A549 (cell line): ENCODE measurements at regions not wholly inside any gene's neighbourhood (a gene's known extent, or its start where the extent isn't known, plus 50 kb on each side); places are given as distances from the start of the nearest gene placed in this dataset.
A peak's percentile ranks its signal among the peaks of the same experiment; 100 is the strongest.

ENCODE experiments used
- ATAC-seq, 2 experiments: fragments of 200-7000 bp in 1 of 2; fragments of >200 bp in 1 of 2; cut with Nextera tagmentation in 1 of 2; cut with Tn5 transposase in 1 of 2; 3 replicates each; pipeline versions ENCODE4 v1.8.0 to v1.9.1; 2018 to 2020; ENCODE audit warnings: mild to moderate bottlenecking in 1 of 2, moderate library complexity in 1 of 2
- CTCF ChIA-PET: fragments of 300-600 bp; sonication (Branson Sonifier 250); formaldehyde crosslinking; extraction: SDS; loops from one replicate; lab custom pipeline; 2021; ENCODE audit warnings: antibody characterized with exemption, inconsistent platforms; lab: Yijun Ruan, JAX
- POLR2A ChIA-PET: fragments of 350-600 bp; formaldehyde crosslinking; extraction: SDS; loops from one replicate; lab custom pipeline; 2021; ENCODE audit warnings: antibody characterized with exemption, inconsistent platforms; lab: Yijun Ruan, JAX
- DNase-seq, 2 experiments: peaks; one replicate each; pipeline versions ENCODE4 v3.0.0 to v3.0.0-alpha.2; 2011 to 2016; ENCODE audit warnings: low read depth in 1 of 2, low spot score in 1 of 2
- FAIRE-seq: peaks from 2 replicates; lab custom pipeline; 2011; peaks lifted over from hg19 to GRCh38; lab: Jason Lieb, UNC
- H3K27ac ChIP-seq, 2 experiments: fragments of >200 bp; sonication (Bioruptor Twin); formaldehyde crosslinking; 3 replicates each; pipeline ENCODE4 v1.5.1; 2016 to 2017
- H3K4me1 ChIP-seq: fragments of >200 bp; sonication (Bioruptor Twin); formaldehyde crosslinking; 3 replicates; pipeline ENCODE4 v1.6.1; 2016
- H3K4me2 ChIP-seq: fragments of >200 bp; sonication (Bioruptor Twin); formaldehyde crosslinking; 3 replicates; pipeline ENCODE4 v1.6.1; 2016
- H3K4me3 ChIP-seq: fragments of >200 bp; sonication (Bioruptor Twin); formaldehyde crosslinking; 3 replicates; pipeline ENCODE4 v1.5.1; 2016
- H3K9me3 ChIP-seq: fragments of >200 bp; sonication (Bioruptor Twin); formaldehyde crosslinking; 3 replicates; pipeline ENCODE4 v1.6.1; 2016
- CBX2 ChIP-seq: fragments of 200-600 bp; sonication (generic); IDR thresholded peaks from 2 replicates; pipeline ENCODE4 v1.6.1; 2016; ENCODE audit warnings: low read depth, mild to moderate bottlenecking, borderline replicate concordance
- CHD2 ChIP-seq: fragments of 150-350 bp; IDR thresholded peaks from 2 replicates; pipeline ENCODE4 v1.6.1; 2014; ENCODE audit warnings: low read length; ENCODE audit not compliant: partially characterized antibody
- CHD4 ChIP-seq: fragments of 200-600 bp; sonication (generic); IDR thresholded peaks from 2 replicates; pipeline ENCODE4 v1.6.1; 2016; ENCODE audit warnings: antibody characterized with exemption, mild to moderate bottlenecking, borderline replicate concordance
- E2F6 ChIP-seq: IDR thresholded peaks from 2 replicates; pipeline ENCODE4 v1.6.1; 2012; ENCODE audit warnings: low read depth, borderline replicate concordance
- EHF ChIP-seq: fragments of 250-450 bp; sonication (Bioruptor Pico); IDR thresholded peaks from 2 replicates; pipeline ENCODE4 v1.5.0; 2020; ENCODE audit warnings: mild to moderate bottlenecking
- ESRRA ChIP-seq: fragments of 150-350 bp; IDR thresholded peaks from 2 replicates; pipeline ENCODE4 v1.6.1; 2014; ENCODE audit warnings: mild to moderate bottlenecking, low read length, borderline replicate concordance
- FOSB ChIP-seq: fragments of 250-450 bp; sonication (Bioruptor Pico); IDR thresholded peaks from 2 replicates; pipeline ENCODE4 v1.5.0; 2020; ENCODE audit warnings: mild to moderate bottlenecking, moderate library complexity
- FOSL2 ChIP-seq, 2 experiments: fragments of 450-650 bp in 1 of 2; fragments of >200 bp in 1 of 2; sonication (Bioruptor Twin) in 1 of 2; formaldehyde crosslinking; IDR thresholded peaks; 2 replicates each; pipeline versions ENCODE4 v1.5.0 to v1.6.1; 2016 to 2020; ENCODE audit warnings: mild to moderate bottlenecking in 1 of 2, moderate library complexity in 1 of 2
- HES2 ChIP-seq: fragments of >200 bp; sonication (Bioruptor Twin); formaldehyde crosslinking; IDR thresholded peaks from 2 replicates; pipeline ENCODE4 v1.6.1; 2016
- HEYL ChIP-seq: fragments of 250-450 bp; sonication (Bioruptor Pico); IDR thresholded peaks from 2 replicates; pipeline ENCODE4 v1.8.0; 2021; ENCODE audit warnings: mild to moderate bottlenecking, moderate library complexity
- HMGXB4 ChIP-seq: fragments of 250-450 bp; sonication (Bioruptor Pico); IDR thresholded peaks from 2 replicates; pipeline ENCODE4 v1.5.0; 2021; ENCODE audit warnings: mild to moderate bottlenecking, moderate library complexity, borderline replicate concordance
- HOXA7 ChIP-seq: fragments of 250-450 bp; sonication (Bioruptor Pico); IDR thresholded peaks from 2 replicates; pipeline ENCODE4 v1.5.0; 2020; ENCODE audit warnings: mild to moderate bottlenecking, moderate library complexity
- KDM1A ChIP-seq: fragments of 200-600 bp; sonication (generic); IDR thresholded peaks from 2 replicates; pipeline ENCODE4 v1.6.1; 2016; ENCODE audit warnings: low read depth, mild to moderate bottlenecking
- MAFK ChIP-seq: fragments of 450-650 bp; IDR thresholded peaks from 2 replicates; pipeline ENCODE4 v1.6.1; 2014; ENCODE audit not compliant: partially characterized antibody
- MAZ ChIP-seq: fragments of 150-350 bp; IDR thresholded peaks from 2 replicates; pipeline ENCODE4 v1.6.1; 2014; ENCODE audit warnings: antibody characterized with exemption, low read depth, low read length, borderline replicate concordance
- NPAS2 ChIP-seq: fragments of 250-450 bp; sonication (Bioruptor Pico); IDR thresholded peaks from 2 replicates; pipeline ENCODE4 v1.8.0; 2022; ENCODE audit warnings: mild to moderate bottlenecking, moderate library complexity, borderline replicate concordance
- NR3C1 ChIP-seq: fragments of >200 bp; sonication (Bioruptor Twin); formaldehyde crosslinking; IDR thresholded peaks from 3 replicates; pipeline ENCODE4 v1.6.1; 2017
- PBX3 ChIP-seq: IDR thresholded peaks from 2 replicates; pipeline ENCODE4 v1.6.1; 2012
- POLR2A ChIP-seq: IDR thresholded peaks from 2 replicates; pipeline ENCODE4 v1.6.1; 2012; ENCODE audit warnings: mild to moderate bottlenecking, low read length
- POLR2AphosphoS2 ChIP-seq: conservative IDR thresholded peaks from 2 replicates; pipeline ENCODE4 v1.6.1; 2012; ENCODE audit warnings: low read length, improper control_type of control experiment, inconsistent platforms
- RARB ChIP-seq: fragments of 250-450 bp; sonication (Bioruptor Pico); IDR thresholded peaks from 2 replicates; pipeline ENCODE4 v1.8.0; 2021; ENCODE audit warnings: mild to moderate bottlenecking, moderate library complexity
- RCOR1 ChIP-seq: fragments of 150-350 bp; IDR thresholded peaks from 2 replicates; pipeline ENCODE4 v1.6.1; 2014; ENCODE audit warnings: antibody characterized with exemption, low read length, low read depth
- RFX5 ChIP-seq: fragments of 450-650 bp; IDR thresholded peaks from 2 replicates; pipeline ENCODE4 v1.7.1; 2014; ENCODE audit warnings: antibody characterized with exemption, mild to moderate bottlenecking, moderate library complexity
- RNF2 ChIP-seq: fragments of 200-600 bp; sonication (generic); IDR thresholded peaks from 2 replicates; pipeline ENCODE4 v1.6.1; 2016; ENCODE audit warnings: low read depth, mild to moderate bottlenecking, antibody characterized with exemption, moderate library complexity, borderline replicate concordance
- USF2 ChIP-seq: fragments of 450-650 bp; IDR thresholded peaks from 2 replicates; pipeline ENCODE4 v1.6.1; 2014; ENCODE audit warnings: antibody characterized with exemption
- ZC3H11A ChIP-seq: fragments of 450-650 bp; IDR thresholded peaks from 2 replicates; pipeline ENCODE4 v1.6.1; 2014; ENCODE audit warnings: antibody characterized with exemption, mild to moderate bottlenecking
- ZSCAN20 ChIP-seq: fragments of 250-450 bp; sonication (Bioruptor Pico); IDR thresholded peaks from 2 replicates; pipeline ENCODE4 v1.8.0; 2022; ENCODE audit warnings: mild to moderate bottlenecking, moderate library complexity
- WGBS: methylation state at CpG from one replicate; pipeline ENCODE4 v1.1.6; 2017; ENCODE audit errors: missing lambda C conversion rate; 5-methylcytosine and 5-hydroxymethylcytosine counted together

GRCh38 chr14:28272270-28272669, 494.3 kb upstream of the FOXG1 start:
- ChIA-PET CTCF (no interaction called here), POLR2A (no interaction called here)
- no peak overlapping the region for H3K4me2 ChIP-seq
- ATAC-seq (no peak), DNase-seq (no peak), FAIRE-seq (no peak)
- 53% methylated on average over 1 of the region's 1 CpG for WGBS
- no peak overlapping the region for H3K27ac ChIP-seq
- H3K4me3 ChIP-seq, result no peak overlapping the region
- H3K9me3 ChIP-seq, result no peaks in the 10 kb centered on the region
- no peak for TF ChIP-seq NPAS2 (CRISPR knock-in tag)
- no peaks in the 10 kb centered on the region for H3K4me1 ChIP-seq

GRCh38 chr14:28280530-28280929, 486.1 kb upstream of the FOXG1 start:
- H3K4me1 ChIP-seq, result no peaks in the 10 kb centered on the region
- DNase-seq, result no peak
- 75% methylated on average over 5 of the region's 5 CpGs for WGBS
- no peak for ATAC-seq
- no peaks in the 10 kb centered on the region for H3K9me3 ChIP-seq
- no peak overlapping the region for H3K4me3 ChIP-seq
- TF ChIP-seq MAFK (no peak), ESRRA (no peak), CHD4 (no peak), POLR2A (no peak), HOXA7 (CRISPR knock-in tag) (no peak), PBX3 (no peak), MAZ (no peak), ZC3H11A (no peak), ZSCAN20 (CRISPR knock-in tag) (no peak), EHF (CRISPR knock-in tag) (no peak), NR3C1 (no peak), POLR2AphosphoS2 (no peak), CBX2 (no peak), FOSL2 (IDR thresholded peaks at IDR 0.05) (no peak), FOSL2 (CRISPR knock-in tag; IDR thresholded peaks at IDR 0.05) (no peak), E2F6 (no peak), RARB (CRISPR knock-in tag) (no peak), USF2 (no peak), RNF2 (no peak)
- ChIA-PET CTCF (no interaction called here), POLR2A (no interaction called here)
- FAIRE-seq, result no peak
- H3K4me2 ChIP-seq, result no peak overlapping the region; the same call in 2 of the 3 replicates
- no peak overlapping the region for H3K27ac ChIP-seq

- H3K9me3 ChIP-seq, result no peaks in the 10 kb centered on the region
- H3K4me2 ChIP-seq, result peak overlapping the region; percentile 44; the same call in 2 of the 3 replicates
- peak overlapping the region; percentile 15; the same call in 1 of the 3 replicates for H3K4me3 ChIP-seq
- H3K4me1 ChIP-seq, result no peaks in the 10 kb centered on the region
- POLR2A ChIA-PET, result no interaction called here
- FAIRE-seq (no peak), DNase-seq (no peak), ATAC-seq (no peak)
- CTCF ChIA-PET, result interaction anchor here (1.0 kb wide), 1 partner anchor 354 kb away, joined by 3 read pairs; no protein-coding TSS in a partner anchor
- WGBS, result 51% methylated on average over 2 of the region's 2 CpGs
- H3K27ac ChIP-seq, result no peak overlapping the region; a peak in 1 of 6 replicates
- TF ChIP-seq MAZ, result no peak
- TF ChIP-seq CHD2, result no peak
- TF ChIP-seq KDM1A, result no peak
- no peak for TF ChIP-seq HEYL (CRISPR knock-in tag)
- TF ChIP-seq HMGXB4, result no peak
- TF ChIP-seq RFX5, result no peak
- TF ChIP-seq EHF (CRISPR knock-in tag), result no peak
- no peak for TF ChIP-seq RCOR1
- no peak for TF ChIP-seq USF2
- no peak for TF ChIP-seq FOSB
- no peak for TF ChIP-seq CBX2
- no peak for TF ChIP-seq PBX3
- TF ChIP-seq HES2, result no peak
These were observed 485.5 kb upstream of the FOXG1 start for GRCh38 chr14:28280997-28281598.
